DND-41 (cell line): ENCODE measurements at regions not wholly inside any gene's neighbourhood (a gene's known extent, or its start where the extent isn't known, plus 50 kb on each side); places are given as distances from the start of the nearest gene placed in this dataset.

Experiments used
- ATAC-seq: fragments of 200-7000 bp; cut with Tn5 transposase; 3 replicates; pipeline ENCODE4 v1.9.1; 2021; ENCODE audit warnings: low read depth; ENCODE audit not compliant: insufficient read depth
- DNase-seq: peaks from one replicate; pipeline ENCODE4 v3.0.0-alpha.2; 2020
- H2AFZ ChIP-seq: 2 replicates; pipeline ENCODE4 v1.6.0; 2012; ENCODE audit warnings: low read depth, low read length
- H3K27ac ChIP-seq: 2 replicates; pipeline ENCODE4 v1.5.1; 2012; ENCODE audit warnings: low read length, inconsistent platforms
- H3K27me3 ChIP-seq: fragments of 200-600 bp; sonication (generic); 2 replicates; pipeline ENCODE4 v1.6.0; 2012; ENCODE audit warnings: low read length, mild to moderate bottlenecking, inconsistent platforms; ENCODE audit not compliant: insufficient read depth, poor library complexity
- H3K36me3 ChIP-seq: 2 replicates; pipeline ENCODE4 v1.5.1; 2012; ENCODE audit warnings: low read length, inconsistent platforms; ENCODE audit not compliant: insufficient read depth
- H3K4me1 ChIP-seq: 2 replicates; pipeline ENCODE4 v1.5.1; 2012; ENCODE audit warnings: mild to moderate bottlenecking, low read length; ENCODE audit not compliant: insufficient read depth
- H3K4me2 ChIP-seq: 2 replicates; pipeline ENCODE4 v1.6.0; 2012; ENCODE audit warnings: mild to moderate bottlenecking, moderate library complexity, low read length, inconsistent platforms; ENCODE audit not compliant: insufficient read depth
- H3K4me3 ChIP-seq, 2 experiments: fragments of 200-600 bp in 1 of 2; shearing (Covaris generic) in 1 of 2; 2 replicates each; pipeline ENCODE4 v1.5.1; 2012 to 2016; ENCODE audit warnings: inconsistent platforms in 2 of 2, low read length in 2 of 2, mild to moderate bottlenecking in 2 of 2, low read depth in 1 of 2, moderate library complexity in 1 of 2
- H3K79me2 ChIP-seq: 2 replicates; pipeline ENCODE4 v1.6.0; 2012; ENCODE audit warnings: low read length, inconsistent platforms; ENCODE audit not compliant: insufficient read depth
- H3K9ac ChIP-seq: 2 replicates; pipeline ENCODE4 v1.6.0; 2012; ENCODE audit warnings: low read depth, mild to moderate bottlenecking, inconsistent platforms, low read length, moderate library complexity
- H3K9me3 ChIP-seq: 2 replicates; pipeline ENCODE4 v1.5.1; 2012; ENCODE audit warnings: low read length, moderate library complexity, mild to moderate bottlenecking, inconsistent platforms; ENCODE audit not compliant: insufficient read depth, severe bottlenecking
- H4K20me1 ChIP-seq: 2 replicates; pipeline ENCODE4 v1.6.0; 2012; ENCODE audit warnings: low read length; ENCODE audit not compliant: insufficient read depth
- CTCF ChIP-seq: IDR thresholded peaks from 2 replicates; pipeline ENCODE4 v1.5.1; 2012; ENCODE audit warnings: borderline replicate concordance, low read length, moderate library complexity, mild to moderate bottlenecking; ENCODE audit not compliant: poor library complexity, severe bottlenecking; ENCODE audit errors: extremely low read depth
- EZH2 ChIP-seq: IDR thresholded peaks from 3 replicates; pipeline ENCODE4 v1.6.1; 2012; ENCODE audit warnings: borderline replicate concordance, low read depth, mild to moderate bottlenecking, moderate library complexity, low read length, inconsistent platforms; ENCODE audit not compliant: severe bottlenecking

- no peak overlapping the region for H3K4me2 ChIP-seq
- no peak overlapping the region for H3K27ac ChIP-seq
- H4K20me1 ChIP-seq, result no peaks in the 10 kb centered on the region
- no peak overlapping the region for H3K9ac ChIP-seq
- no peaks in the 10 kb centered on the region for H3K27me3 ChIP-seq
- TF ChIP-seq CTCF, result no peak
- no peak for TF ChIP-seq EZH2
- no peaks in the 10 kb centered on the region for H3K79me2 ChIP-seq
- H3K4me3 ChIP-seq, result no peak overlapping the region
- H2AFZ ChIP-seq, result no peak overlapping the region
- no peak for ATAC-seq
- H3K36me3 ChIP-seq, result no peaks in the 10 kb centered on the region
- no peak for DNase-seq
- no peaks in the 10 kb centered on the region for H3K4me1 ChIP-seq
- H3K9me3 ChIP-seq, result no peaks in the 10 kb centered on the region
These were observed 524.8 kb upstream of the STXBP6 start for GRCh38 chr14:25574628-25575325.

DNA sequence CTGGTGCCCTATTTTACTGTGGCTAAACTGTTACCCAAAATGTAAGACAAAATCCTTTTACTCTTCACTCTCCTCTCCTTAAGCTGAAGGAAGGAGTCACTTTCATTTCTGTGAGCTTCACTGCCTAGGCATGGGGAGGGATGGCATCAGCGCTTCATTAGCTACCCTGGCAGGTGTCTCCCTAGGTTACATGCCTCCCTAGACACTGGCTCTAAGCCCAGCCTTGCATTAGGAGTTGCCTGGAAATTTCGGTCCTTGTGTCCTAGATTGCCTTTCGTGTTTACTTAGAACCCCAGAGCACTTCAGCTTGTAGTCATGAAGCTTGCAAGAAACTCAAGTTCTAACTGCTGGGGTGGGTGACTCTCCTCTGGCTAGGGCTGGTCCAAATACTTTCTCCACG lies 520.5 kb upstream of the STXBP6 start:
- no peak overlapping the region for H3K4me2 ChIP-seq
- no peaks in the 10 kb centered on the region for H3K36me3 ChIP-seq
- H3K4me1 ChIP-seq, result no peaks in the 10 kb centered on the region
- H3K27ac ChIP-seq, result no peak overlapping the region
- H3K79me2 ChIP-seq, result no peaks in the 10 kb centered on the region
- no peaks in the 10 kb centered on the region for H3K27me3 ChIP-seq
- no peak overlapping the region for H3K4me3 ChIP-seq
- ATAC-seq (no peak), DNase-seq (no peak)
- TF ChIP-seq CTCF (no peak), EZH2 (no peak)
- H2AFZ ChIP-seq, result no peak overlapping the region
- H3K9ac ChIP-seq, result no peak overlapping the region
- no peaks in the 10 kb centered on the region for H4K20me1 ChIP-seq
- H3K9me3 ChIP-seq, result no peaks in the 10 kb centered on the region

GRCh38 chr14:25557466-25557865 lies 507.5 kb upstream of the STXBP6 start:
- Histone ChIP-seq H3K36me3 (no peaks in the 10 kb centered on the region), H3K4me2 (no peak overlapping the region), H3K27me3 (no peaks in the 10 kb centered on the region), H3K27ac (no peak overlapping the region), H3K9ac (no peak overlapping the region), H4K20me1 (no peaks in the 10 kb centered on the region), H3K4me1 (no peaks in the 10 kb centered on the region), H3K9me3 (no peaks in the 10 kb centered on the region), H3K79me2 (no peaks in the 10 kb centered on the region), H3K4me3 (no peak overlapping the region), H2AFZ (no peak overlapping the region)
- ATAC-seq (no peak), DNase-seq (no peak)
- no peak for TF ChIP-seq EZH2
- no peak for TF ChIP-seq CTCF
